ENCODE measurements at regions not wholly inside any gene's neighbourhood (a gene's known extent, or its start where the extent isn't known, plus 50 kb on each side); places are given as distances from the start of the nearest gene placed in this dataset.
"Not testable (repeated sequence)": the region's sequence is repeated elsewhere in the genome, so short reads cannot be mapped to it uniquely, and the experiment has no call there.

GRCh38 chr2:53209679-53210458, 557.7 kb upstream of the CHAC2 start:
- H3K27me3 ChIP-seq (ENCODE audit: insufficient read depth, low read length), result no peaks in the 10 kb centered on the region
- H3K9me3 ChIP-seq (ENCODE audit: insufficient read depth, low read depth, low read length), result peaks cover 6% of the 10 kb centered on the region
- no peak overlapping the region for H3K9ac ChIP-seq (ENCODE audit: low read depth, low read length)
- H3K4me1 ChIP-seq (ENCODE audit: insufficient read depth, low read length), result no peaks in the 10 kb centered on the region
- no peak overlapping the region for H3K27ac ChIP-seq (ENCODE audit: low read length)
- no peak overlapping the region for H3K4me3 ChIP-seq (ENCODE audit: low read length)
- no peaks in the 10 kb centered on the region for H3K36me3 ChIP-seq (ENCODE audit: insufficient read depth, low read depth, low read length)

- H3K4me3 ChIP-seq (ENCODE audit: low read length), result no peak overlapping the region
- no peaks in the 10 kb centered on the region for H3K27me3 ChIP-seq (ENCODE audit: insufficient read depth, low read length)
- H3K9ac ChIP-seq (ENCODE audit: low read depth, low read length), result no peak overlapping the region
- no peaks in the 10 kb centered on the region; the same call in 1 of the 2 replicates for H3K9me3 ChIP-seq (ENCODE audit: insufficient read depth, low read depth, low read length)
- no peaks in the 10 kb centered on the region for H3K4me1 ChIP-seq (ENCODE audit: insufficient read depth, low read length)
- no peaks in the 10 kb centered on the region for H3K36me3 ChIP-seq (ENCODE audit: insufficient read depth, low read depth, low read length)
- H3K27ac ChIP-seq (ENCODE audit: low read length), result no peak overlapping the region
Observed at GRCh38 chr2:53208815-53209214, 558.8 kb upstream of the CHAC2 start.

GRCh38 chr2:53206226-53206625, 561.4 kb upstream of the CHAC2 start:
- H3K36me3 ChIP-seq (ENCODE audit: insufficient read depth, low read depth, low read length); H3K4me1 ChIP-seq (ENCODE audit: insufficient read depth, low read length); H3K27me3 ChIP-seq (ENCODE audit: insufficient read depth, low read length): not testable (repeated sequence)

GRCh38 chr2:53202063-53202462, 565.5 kb upstream of the CHAC2 start:
- Histone ChIP-seq H3K27ac (ENCODE audit: low read length) (no peak overlapping the region), H3K9me3 (ENCODE audit: insufficient read depth, low read depth, low read length) (no peaks in the 10 kb centered on the region), H3K9ac (ENCODE audit: low read depth, low read length) (no peak overlapping the region), H3K27me3 (ENCODE audit: insufficient read depth, low read length) (no peaks in the 10 kb centered on the region), H3K4me3 (ENCODE audit: low read length) (no peak overlapping the region), H3K4me1 (ENCODE audit: insufficient read depth, low read length) (no peaks in the 10 kb centered on the region), H3K36me3 (ENCODE audit: insufficient read depth, low read depth, low read length) (no peaks in the 10 kb centered on the region)

More at GRCh38 chr2:53206226-53206625, 561.4 kb upstream of the CHAC2 start:
- not testable (repeated sequence) for H3K4me3 ChIP-seq (ENCODE audit: low read length); H3K27ac ChIP-seq (ENCODE audit: low read length); H3K9ac ChIP-seq (ENCODE audit: low read depth, low read length); H3K9me3 ChIP-seq (ENCODE audit: insufficient read depth, low read depth, low read length)

- no peaks in the 10 kb centered on the region for H3K36me3 ChIP-seq (ENCODE audit: insufficient read depth, low read depth, low read length)
- H3K9ac ChIP-seq (ENCODE audit: low read depth, low read length), result no peak overlapping the region
- H3K4me1 ChIP-seq (ENCODE audit: insufficient read depth, low read length), result no peaks in the 10 kb centered on the region
- no peaks in the 10 kb centered on the region for H3K9me3 ChIP-seq (ENCODE audit: insufficient read depth, low read depth, low read length)
- no peak overlapping the region for H3K4me3 ChIP-seq (ENCODE audit: low read length)
- H3K27me3 ChIP-seq (ENCODE audit: insufficient read depth, low read length), result no peaks in the 10 kb centered on the region
- no peak overlapping the region for H3K27ac ChIP-seq (ENCODE audit: low read length)
Observed at GRCh38 chr2:53200072-53200471, 567.5 kb upstream of the CHAC2 start.

GRCh38 chr2:53188851-53189510, 578.6 kb upstream of the CHAC2 start:
- H3K27ac ChIP-seq (ENCODE audit: low read length), result no peak overlapping the region
- no peaks in the 10 kb centered on the region for H3K27me3 ChIP-seq (ENCODE audit: insufficient read depth, low read length)
- no peaks in the 10 kb centered on the region for H3K4me1 ChIP-seq (ENCODE audit: insufficient read depth, low read length)
- no peak overlapping the region for H3K4me3 ChIP-seq (ENCODE audit: low read length)
- H3K9me3 ChIP-seq (ENCODE audit: insufficient read depth, low read depth, low read length), result no peaks in the 10 kb centered on the region
- no peaks in the 10 kb centered on the region for H3K36me3 ChIP-seq (ENCODE audit: insufficient read depth, low read depth, low read length)
- H3K9ac ChIP-seq (ENCODE audit: low read depth, low read length), result no peak overlapping the region

- Histone ChIP-seq H3K27ac (ENCODE audit: low read length) (no peak overlapping the region), H3K4me3 (ENCODE audit: low read length) (no peak overlapping the region)
Observed at GRCh38 chr2:53183581-53183980, 584.0 kb upstream of the CHAC2 start.

GRCh38 chr2:53182601-53183000, 585.0 kb upstream of the CHAC2 start:
- Histone ChIP-seq H3K27me3 (ENCODE audit: insufficient read depth, low read length) (no peaks in the 10 kb centered on the region), H3K9ac (ENCODE audit: low read depth, low read length) (no peak overlapping the region), H3K36me3 (ENCODE audit: insufficient read depth, low read depth, low read length) (no peaks in the 10 kb centered on the region), H3K4me1 (ENCODE audit: insufficient read depth, low read length) (peaks cover 15% of the 10 kb centered on the region; the same call in 1 of the 2 replicates), H3K27ac (ENCODE audit: low read length) (no peak overlapping the region), H3K4me3 (ENCODE audit: low read length) (no peak overlapping the region), H3K9me3 (ENCODE audit: insufficient read depth, low read depth, low read length) (no peaks in the 10 kb centered on the region)

More at GRCh38 chr2:53183581-53183980, 584.0 kb upstream of the CHAC2 start:
- H3K36me3 ChIP-seq (ENCODE audit: insufficient read depth, low read depth, low read length), result no peaks in the 10 kb centered on the region
- H3K27me3 ChIP-seq (ENCODE audit: insufficient read depth, low read length), result no peaks in the 10 kb centered on the region
- no peak overlapping the region for H3K9ac ChIP-seq (ENCODE audit: low read depth, low read length)
- H3K4me1 ChIP-seq (ENCODE audit: insufficient read depth, low read length), result peaks cover 15% of the 10 kb centered on the region; the same call in 1 of the 2 replicates
- no peaks in the 10 kb centered on the region for H3K9me3 ChIP-seq (ENCODE audit: insufficient read depth, low read depth, low read length)

- Histone ChIP-seq H3K36me3 (ENCODE audit: insufficient read depth, low read depth, low read length) (no peaks in the 10 kb centered on the region), H3K4me1 (ENCODE audit: insufficient read depth, low read length) (peaks cover 15% of the 10 kb centered on the region; the same call in 1 of the 2 replicates), H3K4me3 (ENCODE audit: low read length) (no peak overlapping the region), H3K9me3 (ENCODE audit: insufficient read depth, low read depth, low read length) (no peaks in the 10 kb centered on the region), H3K27me3 (ENCODE audit: insufficient read depth, low read length) (no peaks in the 10 kb centered on the region), H3K27ac (ENCODE audit: low read length) (no peak overlapping the region), H3K9ac (ENCODE audit: low read depth, low read length) (no peak overlapping the region)
Observed at GRCh38 chr2:53181759-53182158, 585.8 kb upstream of the CHAC2 start.

GRCh38 chr2:53177327-53177726, 590.3 kb upstream of the CHAC2 start:
- Histone ChIP-seq H3K27ac (ENCODE audit: low read length) (no peak overlapping the region), H3K36me3 (ENCODE audit: insufficient read depth, low read depth, low read length) (no peaks in the 10 kb centered on the region), H3K4me3 (ENCODE audit: low read length) (no peak overlapping the region), H3K9me3 (ENCODE audit: insufficient read depth, low read depth, low read length) (no peaks in the 10 kb centered on the region), H3K4me1 (ENCODE audit: insufficient read depth, low read length) (peaks cover 3% of the 10 kb centered on the region; the same call in 1 of the 2 replicates), H3K27me3 (ENCODE audit: insufficient read depth, low read length) (no peaks in the 10 kb centered on the region), H3K9ac (ENCODE audit: low read depth, low read length) (no peak overlapping the region)

GRCh38 chr2:53174539-53174938, 593.1 kb upstream of the CHAC2 start:
- Histone ChIP-seq H3K9me3 (ENCODE audit: insufficient read depth, low read depth, low read length) (no peaks in the 10 kb centered on the region), H3K27me3 (ENCODE audit: insufficient read depth, low read length) (no peaks in the 10 kb centered on the region), H3K27ac (ENCODE audit: low read length) (no peak overlapping the region), H3K4me3 (ENCODE audit: low read length) (no peak overlapping the region), H3K36me3 (ENCODE audit: insufficient read depth, low read depth, low read length) (no peaks in the 10 kb centered on the region), H3K9ac (ENCODE audit: low read depth, low read length) (no peak overlapping the region), H3K4me1 (ENCODE audit: insufficient read depth, low read length) (no peaks in the 10 kb centered on the region)
